MM.1S (cell line): ENCODE measurements at regions not wholly inside any gene's neighbourhood (a gene's known extent, or its start where the extent isn't known, plus 50 kb on each side); places are given as distances from the start of the nearest gene placed in this dataset.

Experiments
- CTCF ChIP-seq: fragments of 300-600 bp; sonication (generic); IDR thresholded peaks from 2 replicates; pipeline ENCODE4 v1.5.1; 2016; ENCODE audit warnings: antibody characterized with exemption, low read length, mixed read lengths
- EZH2 ChIP-seq: fragments of 300-600 bp; sonication (generic); optimal IDR thresholded peaks from 2 replicates; pipeline ENCODE3; 2017; ENCODE audit warnings: low read depth, mild to moderate bottlenecking, antibody characterized with exemption, low read length, mixed read lengths
- EZH2phosphoT487 ChIP-seq: fragments of 300-600 bp; sonication (generic); IDR thresholded peaks from 2 replicates; pipeline ENCODE4 v1.6.1; 2018; ENCODE audit warnings: antibody characterized with exemption, low read length

- no peak for TF ChIP-seq CTCF
- TF ChIP-seq EZH2phosphoT487, result no peak
- TF ChIP-seq EZH2, result no peak
These were observed 67.0 kb downstream of the PITPNM2 start for GRCh38 chr12:123083661-123084571.
